ENCODE measurements at regions not wholly inside any gene's neighbourhood (a gene's known extent, or its start where the extent isn't known, plus 50 kb on each side); places are given as distances from the start of the nearest gene placed in this dataset.
A peak's percentile ranks its signal among the peaks of the same experiment; 100 is the strongest.

DNA sequence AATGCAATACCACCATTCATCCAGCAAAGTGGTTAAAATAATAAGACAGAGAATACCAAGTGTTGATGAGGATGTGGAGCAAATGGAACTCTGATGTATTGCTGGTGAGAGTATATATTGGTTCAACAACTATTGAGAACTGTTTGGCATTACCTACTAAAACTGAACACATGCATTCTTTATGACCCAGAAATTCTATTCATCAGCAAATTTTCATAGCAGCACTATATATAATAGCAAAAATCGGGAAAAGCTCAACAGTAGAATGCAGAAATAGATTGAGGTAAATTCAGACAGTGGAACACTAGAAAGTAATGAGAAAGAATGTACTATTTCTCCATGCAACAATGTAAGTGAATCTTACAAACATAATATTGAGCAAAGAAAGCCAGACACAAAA lies 62.2 kb upstream of the FOXP4 start:
- no peak overlapping the region for H3K27ac Mint-ChIP-seq (ENCODE audit: unreplicated experiment)
- H3K36me3 Mint-ChIP-seq (ENCODE audit: low read depth) = no peaks in the 10 kb centered on the region
- H3K4me3 Mint-ChIP-seq = no peak overlapping the region
- no peak for DNase-seq (ENCODE audit: low read depth, low spot score)
- peaks cover 37% of the 10 kb centered on the region for H3K4me1 Mint-ChIP-seq
- H3K9me3 Mint-ChIP-seq = no peaks in the 10 kb centered on the region
- peaks cover 8% of the 10 kb centered on the region for H3K27me3 Mint-ChIP-seq (ENCODE audit: low read depth)
- TF ChIP-seq, protein P1, sequence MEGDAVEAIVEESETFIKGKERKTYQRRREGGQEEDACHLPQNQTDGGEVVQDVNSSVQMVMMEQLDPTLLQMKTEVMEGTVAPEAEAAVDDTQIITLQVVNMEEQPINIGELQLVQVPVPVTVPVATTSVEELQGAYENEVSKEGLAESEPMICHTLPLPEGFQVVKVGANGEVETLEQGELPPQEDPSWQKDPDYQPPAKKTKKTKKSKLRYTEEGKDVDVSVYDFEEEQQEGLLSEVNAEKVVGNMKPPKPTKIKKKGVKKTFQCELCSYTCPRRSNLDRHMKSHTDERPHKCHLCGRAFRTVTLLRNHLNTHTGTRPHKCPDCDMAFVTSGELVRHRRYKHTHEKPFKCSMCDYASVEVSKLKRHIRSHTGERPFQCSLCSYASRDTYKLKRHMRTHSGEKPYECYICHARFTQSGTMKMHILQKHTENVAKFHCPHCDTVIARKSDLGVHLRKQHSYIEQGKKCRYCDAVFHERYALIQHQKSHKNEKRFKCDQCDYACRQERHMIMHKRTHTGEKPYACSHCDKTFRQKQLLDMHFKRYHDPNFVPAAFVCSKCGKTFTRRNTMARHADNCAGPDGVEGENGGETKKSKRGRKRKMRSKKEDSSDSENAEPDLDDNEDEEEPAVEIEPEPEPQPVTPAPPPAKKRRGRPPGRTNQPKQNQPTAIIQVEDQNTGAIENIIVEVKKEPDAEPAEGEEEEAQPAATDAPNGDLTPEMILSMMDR (conservative IDR thresholded peaks at IDR 0.05) = no peak

DNA sequence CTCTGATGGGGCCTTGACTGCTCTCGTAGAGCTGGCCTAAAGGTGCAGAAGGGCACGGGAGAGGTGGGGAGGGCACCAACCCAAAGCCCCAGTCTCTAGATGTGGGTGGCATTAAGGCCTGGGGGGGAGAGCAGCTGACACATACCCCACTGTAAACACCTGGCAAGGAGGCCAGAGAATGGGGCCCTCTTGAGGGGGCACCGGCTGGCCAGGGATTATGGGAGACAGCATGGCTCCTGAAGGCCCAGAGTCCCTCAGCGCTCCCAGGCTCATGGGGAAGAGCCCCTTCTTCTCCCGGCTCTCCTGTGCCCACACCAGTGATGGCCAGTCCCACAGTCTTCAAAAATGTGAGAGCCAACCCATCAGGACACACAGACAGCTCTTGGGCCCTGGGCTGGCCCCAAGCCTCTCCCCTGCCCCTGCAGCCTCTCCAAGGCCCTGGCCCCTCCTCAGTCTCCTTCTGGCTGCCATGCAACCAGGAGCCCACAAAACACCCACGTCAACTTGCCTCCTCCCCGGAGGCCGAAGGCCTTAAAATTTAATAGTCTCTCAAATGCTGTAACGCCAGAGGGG lies 58.2 kb upstream of the FOXP4 start:
- DNase-seq (ENCODE audit: low read depth, low spot score) = no peak
- no peaks in the 10 kb centered on the region for H3K36me3 Mint-ChIP-seq (ENCODE audit: low read depth)
- no peak overlapping the region for H3K27ac Mint-ChIP-seq (ENCODE audit: unreplicated experiment)
- H3K4me3 Mint-ChIP-seq = no peak overlapping the region
- no peaks in the 10 kb centered on the region for H3K9me3 Mint-ChIP-seq
- H3K4me1 Mint-ChIP-seq = peaks cover 60% of the 10 kb centered on the region
- TF ChIP-seq, protein P1 (conservative IDR thresholded peaks at IDR 0.05) = no peak
- peaks cover 18% of the 10 kb centered on the region for H3K27me3 Mint-ChIP-seq (ENCODE audit: low read depth)

DNA sequence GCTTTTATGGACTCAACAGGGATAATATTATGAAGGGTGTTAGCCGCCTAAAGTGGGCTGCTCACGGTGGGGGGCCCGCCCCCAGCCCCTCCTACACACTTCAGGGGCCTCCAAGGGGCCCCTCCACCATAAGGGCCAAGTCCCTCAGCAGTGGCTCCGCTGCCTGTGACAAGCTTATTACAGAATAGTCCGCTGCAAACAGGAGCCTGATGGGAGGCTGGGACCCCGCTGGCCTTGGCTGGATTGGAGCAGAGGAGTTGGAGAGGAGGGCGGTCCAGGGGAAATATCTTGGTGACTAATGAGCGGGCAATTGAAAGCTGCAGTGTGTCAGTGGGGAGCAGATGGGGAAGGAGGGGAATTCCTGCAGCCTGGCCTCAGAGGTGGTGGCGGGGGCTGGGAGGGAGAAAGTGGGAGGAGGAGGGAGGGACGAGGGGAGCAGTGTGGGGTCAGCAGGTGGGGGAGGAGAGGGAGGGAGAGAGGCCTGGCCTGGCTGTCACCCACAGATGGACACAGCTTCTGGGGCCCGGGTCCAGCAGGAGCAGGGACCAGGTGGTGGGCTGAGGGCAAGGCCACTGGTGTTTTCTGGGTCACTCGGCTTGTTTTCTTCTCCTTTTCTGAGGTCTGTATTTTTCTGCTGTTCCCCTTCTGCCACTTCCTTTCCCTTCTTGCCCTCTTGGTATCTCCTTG lies 57.6 kb upstream of the FOXP4 start:
- Mint-ChIP-seq H3K4me3 (peak overlapping the region; percentile 35), H3K27ac (ENCODE audit: unreplicated experiment) (no peak overlapping the region), H3K9me3 (no peaks in the 10 kb centered on the region), H3K4me1 (peaks cover 60% of the 10 kb centered on the region), H3K36me3 (ENCODE audit: low read depth) (no peaks in the 10 kb centered on the region), H3K27me3 (ENCODE audit: low read depth) (peaks cover 18% of the 10 kb centered on the region)
- DNase-seq (ENCODE audit: low read depth, low spot score) = no peak
- TF ChIP-seq, protein P1 (conservative IDR thresholded peaks at IDR 0.05) = no peak

DNA sequence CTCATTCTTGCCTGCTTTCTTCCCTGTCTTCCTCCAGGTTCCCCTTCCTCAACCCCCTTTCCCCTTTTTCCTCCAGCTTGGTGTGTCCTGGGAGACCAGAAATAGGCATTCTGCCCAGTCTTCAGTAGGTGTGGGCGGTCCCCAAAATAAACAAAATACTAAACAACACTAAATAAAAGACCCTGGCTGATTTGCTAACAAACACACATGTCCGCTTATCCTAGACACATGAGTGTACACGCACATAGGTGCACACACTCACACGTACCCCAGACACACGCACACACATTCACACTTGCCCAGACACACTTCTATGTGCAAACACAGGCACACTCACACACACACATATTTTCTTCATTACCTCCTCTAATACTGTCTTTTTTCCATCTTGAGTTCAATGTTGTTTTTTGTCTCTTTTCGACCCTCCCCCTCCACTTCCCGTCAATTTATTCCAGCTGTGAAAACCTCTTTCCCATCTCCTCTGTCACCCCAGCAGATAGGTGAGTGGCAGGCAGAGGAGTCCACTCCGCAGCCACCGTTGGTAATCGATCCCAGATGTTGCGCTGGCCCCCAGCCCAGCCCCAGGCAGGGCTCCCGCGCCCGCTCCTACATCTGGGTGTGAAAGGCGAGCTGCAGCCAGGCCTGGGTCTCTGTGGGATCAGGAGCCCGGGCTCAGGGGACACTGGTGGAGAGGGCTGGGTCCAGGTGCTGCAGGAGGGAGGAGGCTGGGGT lies 56.9 kb upstream of the FOXP4 start:
- Mint-ChIP-seq H3K27ac (ENCODE audit: unreplicated experiment) (peak overlapping the region; percentile 8), H3K36me3 (ENCODE audit: low read depth) (no peaks in the 10 kb centered on the region), H3K9me3 (no peaks in the 10 kb centered on the region), H3K27me3 (ENCODE audit: low read depth) (peaks cover 18% of the 10 kb centered on the region), H3K4me3 (peak overlapping the region; percentile 17), H3K4me1 (peaks cover 67% of the 10 kb centered on the region)
- TF ChIP-seq, protein P1 (conservative IDR thresholded peaks at IDR 0.05) = no peak
- no peak for DNase-seq (ENCODE audit: low read depth, low spot score)

DNA sequence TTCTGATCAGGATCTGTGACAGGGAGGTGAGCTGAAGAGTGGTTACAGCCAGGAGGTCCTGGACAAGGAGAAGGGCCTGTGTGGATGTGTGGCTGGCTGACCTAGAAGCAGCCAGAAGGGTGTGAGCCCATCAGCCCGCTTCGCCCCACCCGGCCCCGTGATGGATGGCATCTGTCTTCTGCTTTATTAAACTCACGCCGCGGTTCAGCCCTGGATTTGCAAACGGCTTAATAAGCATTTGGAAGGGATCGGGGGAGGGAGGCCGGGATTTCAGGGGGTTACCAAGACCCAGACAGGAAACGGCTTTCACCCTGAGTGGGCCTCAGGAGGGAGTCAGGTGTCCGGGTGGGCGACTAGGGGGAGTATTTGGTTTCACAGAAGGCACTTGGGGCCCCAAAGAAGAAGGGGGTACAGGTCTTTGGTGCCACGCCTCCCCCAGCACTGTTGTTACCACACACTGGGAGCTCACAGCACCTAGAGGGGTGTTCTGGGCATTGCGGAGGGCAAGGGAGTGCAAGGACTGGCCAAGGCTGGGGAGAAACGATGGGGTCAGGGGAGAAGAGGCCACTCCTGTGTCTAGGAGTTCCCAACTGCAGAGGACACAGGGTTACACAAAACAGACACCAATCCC lies 53.8 kb upstream of the FOXP4 start:
- Mint-ChIP-seq H3K4me3 (peak overlapping the region; percentile 13), H3K36me3 (ENCODE audit: low read depth) (no peaks in the 10 kb centered on the region), H3K9me3 (no peaks in the 10 kb centered on the region), H3K27ac (ENCODE audit: unreplicated experiment) (no peak overlapping the region), H3K27me3 (ENCODE audit: low read depth) (peaks cover 20% of the 10 kb centered on the region), H3K4me1 (peaks cover 72% of the 10 kb centered on the region)
- TF ChIP-seq, protein P1 (conservative IDR thresholded peaks at IDR 0.05) = no peak
- DNase-seq (ENCODE audit: low read depth, low spot score) = no peak

Measured in neural crest cell (in vitro differentiated cells).